GM12864 (cell line): ENCODE measurements at regions not wholly inside any gene's neighbourhood (a gene's known extent, or its start where the extent isn't known, plus 50 kb on each side); places are given as distances from the start of the nearest gene placed in this dataset.

Experiments
- DNase-seq: peaks from one replicate; pipeline ENCODE4 v3.0.0-alpha.2; 2011; ENCODE audit warnings: low read depth
- H3K4me3 ChIP-seq: 2 replicates; pipeline ENCODE4 v1.5.1; 2011; ENCODE audit warnings: mild to moderate bottlenecking, low read depth, low read length, control low read depth
- TF ChIP-seq, protein P1 (sequence below): IDR thresholded peaks from 2 replicates; pipeline ENCODE4 v1.5.1; 2011; ENCODE audit warnings: low read depth, mild to moderate bottlenecking, moderate library complexity, low read length, control low read depth, inconsistent platforms; ENCODE audit errors: missing control alignments

- H3K4me3 ChIP-seq: no peak overlapping the region
- TF ChIP-seq, protein P1, sequence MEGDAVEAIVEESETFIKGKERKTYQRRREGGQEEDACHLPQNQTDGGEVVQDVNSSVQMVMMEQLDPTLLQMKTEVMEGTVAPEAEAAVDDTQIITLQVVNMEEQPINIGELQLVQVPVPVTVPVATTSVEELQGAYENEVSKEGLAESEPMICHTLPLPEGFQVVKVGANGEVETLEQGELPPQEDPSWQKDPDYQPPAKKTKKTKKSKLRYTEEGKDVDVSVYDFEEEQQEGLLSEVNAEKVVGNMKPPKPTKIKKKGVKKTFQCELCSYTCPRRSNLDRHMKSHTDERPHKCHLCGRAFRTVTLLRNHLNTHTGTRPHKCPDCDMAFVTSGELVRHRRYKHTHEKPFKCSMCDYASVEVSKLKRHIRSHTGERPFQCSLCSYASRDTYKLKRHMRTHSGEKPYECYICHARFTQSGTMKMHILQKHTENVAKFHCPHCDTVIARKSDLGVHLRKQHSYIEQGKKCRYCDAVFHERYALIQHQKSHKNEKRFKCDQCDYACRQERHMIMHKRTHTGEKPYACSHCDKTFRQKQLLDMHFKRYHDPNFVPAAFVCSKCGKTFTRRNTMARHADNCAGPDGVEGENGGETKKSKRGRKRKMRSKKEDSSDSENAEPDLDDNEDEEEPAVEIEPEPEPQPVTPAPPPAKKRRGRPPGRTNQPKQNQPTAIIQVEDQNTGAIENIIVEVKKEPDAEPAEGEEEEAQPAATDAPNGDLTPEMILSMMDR: no peak
- DNase-seq: no peak
These were observed 221.2 kb downstream of the SPRY1 start for GRCh38 chr4:123617791-123618190.

DNA sequence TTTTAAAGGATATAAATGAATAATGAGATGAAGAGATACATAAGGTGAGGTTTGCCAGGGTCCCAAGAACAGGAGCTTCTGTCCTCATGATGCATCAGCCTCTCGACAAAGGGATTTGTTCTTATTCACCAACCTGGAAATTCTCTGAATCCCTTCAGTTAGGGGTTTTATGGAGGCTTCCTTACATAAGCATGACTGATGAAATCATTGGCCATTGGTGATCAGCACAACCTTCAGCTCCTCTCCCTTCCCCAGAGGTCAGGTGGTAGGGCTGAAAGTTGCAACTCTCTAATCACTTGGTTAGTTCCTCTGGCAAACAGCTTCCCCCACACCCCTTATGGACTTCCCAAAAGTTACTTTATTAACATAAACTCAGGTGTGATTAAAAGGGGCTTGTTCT is 222.0 kb downstream of the SPRY1 start:
- TF ChIP-seq, protein P1: no peak
- no peak for DNase-seq

GRCh38 chr4:123619326-123619725 is 222.7 kb downstream of the SPRY1 start:
- DNase-seq: no peak
- TF ChIP-seq, protein P1: no peak
- no peak overlapping the region for H3K4me3 ChIP-seq

More for the DNA sequence above, 222.0 kb downstream of the SPRY1 start:
- no peak overlapping the region for H3K4me3 ChIP-seq

- no peak overlapping the region for H3K4me3 ChIP-seq
- no peak for DNase-seq
- TF ChIP-seq, protein P1: no peak
These were observed 223.3 kb downstream of the SPRY1 start for GRCh38 chr4:123619895-123620294.

GRCh38 chr4:123621072-123621705 is 224.6 kb downstream of the SPRY1 start:
- H3K4me3 ChIP-seq: no peak overlapping the region
- no peak for DNase-seq

DNA sequence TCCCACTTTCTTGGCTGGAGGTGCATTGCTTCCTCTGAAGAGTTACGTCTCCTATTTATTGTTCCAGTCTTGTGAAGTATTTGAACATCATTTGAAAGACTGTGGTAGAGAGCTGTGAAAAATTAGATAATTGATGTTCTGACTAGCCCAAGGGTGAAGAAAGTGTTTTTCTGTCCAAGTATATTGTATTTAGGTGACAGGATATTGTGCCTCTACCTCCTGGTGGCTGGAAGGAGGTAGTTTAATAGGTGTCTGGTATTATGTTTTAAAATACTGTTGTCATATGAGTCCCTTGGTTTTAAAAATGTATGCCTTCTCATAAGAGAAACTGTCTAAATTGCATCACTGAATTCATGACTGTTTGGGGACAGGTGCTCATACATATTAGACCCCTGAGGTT is 226.0 kb downstream of the SPRY1 start:
- no peak for DNase-seq
- TF ChIP-seq, protein P1: no peak
- H3K4me3 ChIP-seq: no peak overlapping the region

More at GRCh38 chr4:123621072-123621705, 224.6 kb downstream of the SPRY1 start:
- TF ChIP-seq, protein P1: no peak

GRCh38 chr4:123623611-123624010 is 227.0 kb downstream of the SPRY1 start:
- DNase-seq: no peak
- TF ChIP-seq, protein P1: no peak
- no peak overlapping the region for H3K4me3 ChIP-seq
